HUDEP-2 (cell line): ENCODE measurements at regions not wholly inside any gene's neighbourhood (a gene's known extent, or its start where the extent isn't known, plus 50 kb on each side); places are given as distances from the start of the nearest gene placed in this dataset.

Source experiments
- DNase-seq, 76 experiments: peaks; one replicate each; lab custom pipeline; 2025; ENCODE audit not compliant: unreplicated experiment in 76 of 76; lab: John Stamatoyannopoulos, UW

DNA sequence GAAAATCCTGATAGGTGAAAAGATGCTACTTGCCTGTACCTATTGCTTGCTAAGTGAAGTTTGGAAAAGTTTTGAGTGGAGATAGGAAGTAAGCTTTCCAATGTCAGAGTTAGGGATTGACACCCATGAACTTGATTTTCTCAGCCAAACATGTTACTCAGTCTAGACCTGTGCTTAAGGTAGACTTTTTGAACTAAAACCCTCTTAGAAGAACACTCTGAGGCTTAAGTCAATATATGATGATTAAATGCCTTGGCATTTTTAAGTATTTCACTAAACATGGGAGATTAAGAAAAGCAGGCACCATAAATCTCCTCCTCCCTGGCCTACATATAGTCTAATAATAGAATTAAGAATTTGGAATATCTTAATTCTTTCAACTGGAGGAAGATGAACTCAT is 785.6 kb upstream of the SOX9 start:
- no peak for DNase-seq

DNA sequence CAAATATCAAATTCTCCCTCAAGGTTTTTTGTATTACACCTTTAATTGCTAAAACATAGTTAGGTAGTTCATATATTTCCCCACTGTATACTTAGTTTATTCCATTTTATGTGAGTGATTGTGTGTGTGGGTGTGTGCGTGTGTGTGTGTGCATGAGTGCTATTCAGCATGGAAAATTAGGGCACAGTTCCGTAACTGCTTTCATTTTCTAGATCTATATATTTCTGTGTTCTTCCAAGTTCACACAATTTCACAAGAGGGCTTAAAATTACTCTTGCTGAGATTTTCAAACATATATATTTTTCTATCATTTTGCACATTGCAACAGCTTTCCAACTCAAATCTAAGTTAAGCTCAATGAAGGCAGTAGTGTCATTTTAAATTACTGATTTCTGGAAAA is 782.9 kb upstream of the SOX9 start:
- DNase-seq, result no peak

DNA sequence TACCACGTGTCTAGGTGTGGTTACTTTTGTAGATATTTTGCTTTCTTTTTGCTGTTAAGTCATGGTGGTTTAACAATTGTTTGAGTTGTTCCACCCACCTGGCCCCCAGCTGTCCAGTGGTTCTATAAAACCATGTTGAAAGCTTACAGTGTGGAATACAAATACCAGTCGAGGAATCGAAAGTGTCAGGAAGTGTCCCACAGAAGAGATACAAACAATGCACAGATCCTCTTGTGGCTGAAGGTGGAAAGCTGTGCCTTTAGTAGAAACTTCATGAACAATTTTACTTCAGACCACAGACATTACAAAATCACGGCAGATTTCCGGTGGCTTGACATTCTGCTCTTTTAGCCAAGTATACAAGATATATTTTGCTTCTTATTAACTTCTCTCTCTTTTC is 782.4 kb upstream of the SOX9 start:
- no peak for DNase-seq

DNA sequence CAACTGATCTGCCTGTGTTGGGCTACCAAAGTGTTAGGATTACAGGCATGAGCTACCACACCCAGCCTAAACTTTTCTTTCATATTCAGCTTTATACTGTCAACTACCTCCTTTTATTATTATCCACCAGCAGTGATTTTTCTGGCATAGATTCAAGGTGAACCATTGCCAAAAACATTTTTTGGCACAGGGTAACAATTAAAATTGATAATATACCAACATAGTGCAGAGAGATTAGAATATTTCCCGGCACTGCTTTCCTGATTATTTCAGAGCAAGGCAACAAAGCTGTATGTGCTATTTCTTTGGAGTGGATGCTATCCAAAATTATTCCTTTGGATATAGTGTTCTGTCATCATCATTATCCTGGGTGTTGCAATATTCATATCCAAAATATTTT is 781.6 kb upstream of the SOX9 start:
- no peak for DNase-seq

DNA sequence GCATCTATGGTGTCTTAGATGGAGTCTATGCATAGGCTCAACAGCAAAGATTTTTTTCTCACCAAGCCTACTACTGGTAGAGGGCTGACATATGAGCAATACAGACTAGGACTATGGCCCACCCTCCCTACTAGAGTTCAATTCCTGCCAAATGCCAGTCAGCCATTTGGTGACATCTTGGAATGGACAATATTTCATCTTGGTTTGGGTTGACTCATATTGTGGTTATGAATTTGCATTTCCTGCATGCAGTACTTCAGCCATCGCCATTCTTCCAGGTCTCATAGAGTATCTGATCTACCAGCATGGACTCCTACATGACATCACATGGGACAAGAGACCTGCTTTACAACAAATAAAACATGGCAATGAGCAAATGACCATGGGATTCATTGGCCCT is 778.1 kb upstream of the SOX9 start:
- DNase-seq, result no peak

DNA sequence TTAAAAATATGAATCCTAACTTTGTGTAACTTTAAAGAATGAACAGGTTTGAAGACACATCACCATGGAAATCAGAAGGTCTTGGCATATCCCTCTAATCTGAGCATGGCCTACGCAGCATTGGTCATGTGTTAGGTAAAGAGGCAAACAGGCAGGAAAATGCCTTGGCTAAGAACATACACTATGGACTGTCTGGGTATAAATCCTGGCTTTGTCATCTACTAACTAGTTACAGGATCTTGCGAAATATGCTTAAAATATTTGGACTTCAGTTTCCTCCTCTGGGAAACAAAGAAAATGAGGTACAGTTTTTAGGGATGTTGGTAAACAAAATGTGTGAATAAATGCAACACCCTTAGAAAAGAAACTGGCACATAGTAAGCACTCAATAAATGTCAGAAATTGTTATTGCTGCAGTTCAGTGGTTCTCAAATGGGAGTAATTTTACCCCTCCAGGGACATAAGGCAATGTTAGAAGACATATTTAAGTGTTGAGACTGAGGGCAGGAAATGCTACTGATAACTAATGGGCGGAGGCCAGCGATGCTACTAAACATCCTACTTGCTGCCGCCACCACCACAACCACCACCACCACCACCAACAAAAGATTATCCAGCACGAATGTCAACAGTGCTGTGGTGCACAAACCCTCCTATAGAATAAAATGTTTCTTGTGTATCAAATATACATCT is 770.8 kb upstream of the SOX9 start:
- no peak for DNase-seq

DNA sequence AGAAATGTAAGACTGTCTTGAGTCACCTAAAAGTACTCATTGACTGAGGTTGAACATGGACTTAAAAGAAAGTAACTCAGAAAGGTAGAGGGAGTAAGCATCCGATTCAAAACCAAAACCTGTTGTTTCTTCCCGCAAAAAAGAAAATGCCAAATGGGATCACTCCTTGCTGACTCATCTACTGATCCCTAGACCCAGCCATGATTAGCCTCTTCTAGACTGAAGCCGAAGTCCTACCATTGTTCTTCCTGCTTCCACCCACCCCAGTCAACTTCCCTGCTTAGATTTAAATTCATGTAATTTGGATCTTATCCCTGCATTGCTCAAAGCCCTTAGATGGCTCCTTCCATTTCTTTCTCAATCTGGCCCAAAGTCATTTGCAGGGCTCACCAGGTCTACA is 760.5 kb upstream of the SOX9 start:
- no peak for DNase-seq

DNA sequence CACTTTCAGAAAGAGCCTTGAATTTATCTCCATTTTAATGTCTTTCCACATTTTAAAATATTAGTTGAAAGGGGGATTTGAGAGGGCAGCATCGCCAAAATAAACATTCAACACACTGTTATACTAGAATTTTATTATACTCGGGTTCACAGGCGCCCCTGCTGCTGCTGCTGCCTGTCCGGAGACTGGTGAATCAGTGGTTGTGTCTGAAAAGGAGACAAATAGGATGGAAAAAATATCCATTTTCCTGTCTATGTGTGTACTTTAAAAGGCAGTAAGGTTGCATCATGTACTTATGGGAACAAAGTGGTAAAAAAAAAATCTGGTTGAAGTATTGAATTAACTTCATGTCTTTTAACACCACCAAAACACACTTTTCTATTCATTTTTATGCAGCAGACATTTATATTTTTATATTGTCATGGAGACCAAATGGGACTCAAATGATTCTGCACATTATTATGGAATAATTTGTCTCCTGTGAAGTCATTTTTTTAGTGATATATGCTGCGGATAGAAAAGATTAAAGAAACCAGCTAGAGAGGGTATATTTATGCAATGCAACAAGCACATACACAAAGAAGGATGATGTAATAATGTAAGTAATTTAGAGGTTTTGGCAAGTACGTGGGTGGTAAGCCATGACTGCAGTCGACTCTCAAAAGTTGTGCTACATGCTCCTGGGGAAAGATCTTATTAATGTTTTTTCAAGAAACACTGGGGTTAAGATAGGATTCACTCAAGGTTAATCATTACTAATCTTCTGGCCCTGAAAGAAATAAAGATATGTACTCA is 759.0 kb upstream of the SOX9 start:
- DNase-seq, result no peak

DNA sequence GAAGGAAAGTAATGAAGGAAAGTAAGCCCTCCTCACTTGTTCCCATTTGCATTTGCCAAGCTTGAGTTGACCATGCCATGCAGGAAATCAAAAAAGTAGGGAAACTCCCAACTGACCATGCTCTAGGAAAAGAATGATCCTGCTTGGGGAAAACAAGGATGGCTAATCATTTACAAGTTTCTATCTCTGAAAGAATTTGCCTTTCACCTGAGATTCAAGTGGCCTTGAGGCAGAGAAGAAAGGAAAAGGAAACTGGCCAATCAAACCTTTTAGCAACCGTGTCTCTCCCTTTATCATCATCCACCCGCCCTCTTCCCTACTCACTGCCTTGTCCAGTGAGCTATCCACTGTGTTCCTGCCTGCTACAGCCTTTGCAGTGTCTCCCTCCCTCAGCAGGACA is 757.2 kb upstream of the SOX9 start:
- DNase-seq, result no peak

DNA sequence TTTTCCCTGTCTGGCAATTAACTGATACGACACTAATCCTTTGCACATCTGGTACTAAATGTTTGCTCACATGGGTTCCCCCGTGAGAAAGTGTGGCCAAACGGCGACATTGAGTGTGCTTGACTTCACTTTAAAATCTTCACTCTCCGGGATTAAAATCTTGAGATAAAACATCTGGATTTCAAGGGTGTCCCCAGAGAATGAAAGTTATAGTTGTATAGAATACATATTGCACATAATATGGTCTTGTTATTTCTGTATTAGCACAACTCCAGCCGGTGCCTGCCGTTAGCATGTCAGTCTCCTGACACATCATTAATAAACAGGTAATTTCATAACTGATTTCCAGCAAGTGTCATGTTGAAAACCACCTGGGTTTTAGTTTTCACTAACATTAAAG is 749.0 kb upstream of the SOX9 start:
- DNase-seq, result no peak

DNA sequence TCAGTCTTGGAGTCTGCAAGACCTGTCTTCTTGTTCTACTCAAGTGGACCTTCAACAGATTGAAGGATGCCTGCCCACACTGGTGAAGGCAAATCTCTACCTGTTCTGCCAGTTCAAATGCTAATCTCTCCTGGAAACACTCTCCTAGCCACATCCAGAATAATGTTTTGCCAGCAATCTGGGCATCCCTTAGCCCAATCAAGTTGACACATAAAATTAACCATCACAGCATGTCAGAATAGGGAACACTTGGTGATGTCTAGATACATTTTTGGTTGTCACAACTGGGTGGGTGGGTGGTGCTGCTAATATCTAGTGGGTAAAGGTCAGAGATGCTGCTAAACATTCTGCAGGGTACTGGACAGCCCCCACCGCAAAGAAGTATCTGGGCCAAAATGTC is 744.9 kb upstream of the SOX9 start:
- no peak for DNase-seq

DNA sequence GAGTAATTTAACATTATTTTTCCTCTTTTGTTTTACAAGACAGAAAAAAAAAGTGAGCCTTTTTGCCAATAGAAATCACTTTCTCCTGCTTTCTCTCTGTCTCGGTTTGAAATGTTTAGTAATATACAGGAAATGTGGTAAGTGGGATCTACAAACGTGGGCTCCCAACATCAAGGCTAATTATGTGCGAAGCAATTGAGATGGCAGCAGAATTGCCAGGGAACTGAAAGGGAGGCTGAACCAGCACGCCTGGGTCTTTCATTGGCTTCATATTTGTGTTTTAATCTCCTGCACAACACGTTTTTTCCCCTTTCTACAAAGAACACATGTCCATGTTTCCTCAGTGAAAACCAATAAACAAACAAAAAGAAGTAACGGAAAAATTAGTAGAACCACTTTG is 743.9 kb upstream of the SOX9 start:
- DNase-seq, result no peak

DNA sequence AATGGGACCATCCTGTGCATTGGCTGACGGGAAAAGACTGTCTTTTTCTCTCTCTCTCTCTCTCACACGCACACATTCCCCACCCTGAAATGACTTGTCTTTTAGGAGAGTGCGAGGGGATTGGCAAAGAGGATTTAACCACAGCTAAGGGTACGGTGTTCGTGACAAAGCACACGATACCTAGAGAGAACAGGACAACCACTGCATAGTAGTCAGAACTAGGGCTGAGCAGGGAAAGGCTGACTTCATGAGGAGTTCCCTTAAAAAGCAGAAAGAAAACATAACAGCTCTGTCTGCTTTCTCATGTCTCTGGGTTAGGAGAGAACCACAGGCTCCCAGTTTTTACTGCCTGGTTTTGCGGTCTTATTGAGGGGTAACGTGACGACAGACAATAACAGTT is 742.8 kb upstream of the SOX9 start:
- DNase-seq, result no peak

DNA sequence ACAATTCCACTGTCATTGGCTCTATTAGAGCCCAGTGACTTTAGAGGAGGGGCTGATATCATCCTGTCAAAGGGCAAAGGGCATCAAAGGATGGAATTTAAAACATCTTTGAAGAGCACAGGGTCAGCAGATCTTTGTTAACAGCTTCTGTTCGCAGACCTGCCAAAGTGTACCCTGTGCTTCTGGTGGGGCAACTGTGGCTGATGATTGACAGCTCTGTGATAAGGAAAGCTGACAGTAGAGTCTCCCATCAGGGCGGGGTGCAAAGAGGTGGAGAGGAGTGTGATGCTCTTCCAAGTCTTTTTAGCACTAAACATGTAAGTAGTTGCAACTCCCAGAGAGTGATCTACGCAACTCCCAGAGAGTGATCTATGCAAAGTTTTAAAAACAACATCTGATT is 742.1 kb upstream of the SOX9 start:
- no peak for DNase-seq

DNA sequence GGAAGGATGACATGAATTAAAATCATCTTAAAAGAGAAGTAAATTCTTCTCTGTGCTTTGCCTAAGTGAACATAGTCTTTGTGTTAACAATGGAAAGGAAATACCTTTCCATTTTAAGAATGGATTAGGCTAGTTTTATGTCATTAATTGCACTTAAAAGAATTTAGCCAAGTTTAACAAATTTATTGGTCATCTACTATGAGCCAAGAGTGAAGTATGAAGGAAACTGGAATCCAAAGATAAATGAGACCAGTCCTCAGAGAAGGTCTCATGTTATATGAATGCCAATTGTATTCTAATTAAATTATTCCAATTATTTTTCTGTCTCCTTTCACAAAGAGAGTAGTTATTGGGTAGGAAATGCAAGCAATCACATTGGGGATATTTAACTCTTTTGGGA is 741.3 kb upstream of the SOX9 start:
- no peak for DNase-seq

DNA sequence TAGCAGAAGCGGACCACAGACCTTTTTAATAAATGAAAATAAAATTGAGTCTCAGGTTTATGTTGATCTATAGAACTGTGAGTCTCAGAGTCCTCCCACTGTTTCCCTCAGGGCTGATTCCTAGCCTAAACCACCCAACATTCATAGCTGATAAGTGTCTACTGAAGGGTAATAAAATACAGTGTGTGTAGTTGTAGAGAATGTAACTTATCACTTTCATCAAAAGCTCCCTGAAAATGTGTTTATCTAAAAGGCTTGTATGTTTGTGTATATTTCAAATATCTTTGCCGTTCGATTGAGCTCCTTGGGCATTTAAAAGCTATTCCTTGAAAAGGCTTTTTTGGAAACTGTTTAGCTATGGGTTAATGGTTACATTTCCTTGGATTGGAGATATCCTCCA is 740.3 kb upstream of the SOX9 start:
- no peak for DNase-seq

DNA sequence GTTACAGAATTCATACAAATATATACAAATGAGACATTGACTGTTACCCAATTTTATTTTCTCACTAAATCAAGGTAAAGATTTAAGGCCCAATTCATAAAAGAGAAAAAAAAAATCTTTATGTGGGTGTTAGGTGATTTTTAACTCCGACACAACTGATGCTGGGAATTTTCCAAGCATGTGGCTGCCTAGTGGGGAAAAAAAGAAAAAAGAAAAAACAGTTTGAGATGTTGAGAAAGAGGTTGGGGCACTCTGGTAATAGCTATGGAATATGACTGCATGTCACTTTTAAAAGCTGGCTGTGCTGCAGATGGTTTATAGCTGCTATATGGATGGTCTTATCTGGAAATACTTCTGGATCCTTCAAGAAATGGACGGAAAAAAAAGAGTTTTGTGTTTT is 739.9 kb upstream of the SOX9 start:
- no peak for DNase-seq

DNA sequence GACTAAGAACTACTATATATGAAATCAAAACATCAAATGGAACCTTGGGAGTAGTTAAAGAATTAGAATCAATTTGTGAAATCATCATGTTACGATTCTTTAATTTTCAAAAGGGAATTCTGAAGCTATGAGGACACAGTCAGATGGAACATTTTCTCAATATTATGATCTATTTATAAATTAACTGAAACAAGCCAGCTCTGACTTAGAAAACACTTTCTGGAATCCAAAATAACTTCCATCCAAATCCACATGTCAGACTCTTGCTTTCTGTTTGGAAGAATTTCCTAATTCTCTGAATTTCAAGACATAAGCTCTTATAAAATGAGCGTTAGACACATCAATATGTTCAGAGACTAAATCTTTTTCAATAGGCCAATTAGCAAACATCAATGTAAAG is 737.7 kb upstream of the SOX9 start:
- DNase-seq, result no peak

DNA sequence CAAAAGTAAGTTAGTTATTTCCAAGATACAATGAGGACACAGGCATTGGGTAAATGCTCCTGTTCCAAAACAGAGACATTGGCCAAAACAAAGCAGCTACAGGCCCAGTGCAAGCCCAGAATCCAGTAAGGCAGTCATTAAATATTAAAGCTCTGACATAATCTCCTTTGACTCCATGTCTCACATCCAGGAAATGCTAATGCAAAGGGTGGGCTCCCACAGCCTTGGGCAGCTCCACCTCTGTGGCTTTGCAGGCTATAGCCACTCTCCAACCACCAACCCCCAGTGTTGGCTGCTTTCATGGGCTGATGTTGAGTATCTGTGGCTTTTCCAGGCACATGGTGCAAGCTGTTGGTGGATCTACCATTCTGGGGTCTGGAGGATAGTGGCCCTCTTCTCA is 733.4 kb upstream of the SOX9 start:
- no peak for DNase-seq

DNA sequence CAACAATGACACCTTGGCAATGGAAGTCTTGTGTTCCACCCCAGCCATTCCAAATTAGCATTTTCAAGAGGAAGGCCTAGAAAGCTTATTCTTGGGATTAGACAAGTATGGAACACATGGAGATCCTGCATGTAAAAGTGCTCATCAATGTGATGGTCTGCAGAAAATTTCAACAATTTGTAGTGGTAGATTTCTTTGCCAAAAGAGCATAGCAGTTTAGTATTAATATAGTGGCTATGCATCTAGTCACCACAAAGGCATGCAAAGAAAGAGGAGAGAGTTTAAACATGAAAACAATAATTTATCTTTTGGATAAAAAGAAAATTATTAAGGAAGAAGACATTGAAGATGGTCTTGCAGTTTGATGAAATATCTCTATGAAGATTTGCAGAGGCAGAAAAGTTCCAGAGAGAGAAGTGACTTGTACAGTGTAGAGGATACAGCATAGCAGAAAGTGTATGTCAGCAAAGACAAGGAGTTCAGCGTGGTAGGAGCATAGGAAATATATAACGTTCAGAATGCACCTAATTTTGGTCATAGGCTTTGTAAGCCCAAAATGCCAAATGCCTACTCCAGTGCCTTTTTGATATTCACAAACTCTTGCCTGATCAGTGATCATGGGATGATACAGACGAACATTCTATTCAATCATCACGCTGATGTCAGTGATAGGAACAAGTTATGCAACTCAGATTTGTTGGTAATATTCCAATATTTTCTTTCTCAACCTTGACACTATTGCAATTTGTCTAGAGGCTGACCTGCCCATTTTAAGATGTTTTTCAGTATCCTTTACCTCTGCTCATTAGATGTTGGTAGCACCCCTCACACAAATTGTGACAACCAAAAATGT is 727.9 kb upstream of the SOX9 start:
- no peak for DNase-seq

DNA sequence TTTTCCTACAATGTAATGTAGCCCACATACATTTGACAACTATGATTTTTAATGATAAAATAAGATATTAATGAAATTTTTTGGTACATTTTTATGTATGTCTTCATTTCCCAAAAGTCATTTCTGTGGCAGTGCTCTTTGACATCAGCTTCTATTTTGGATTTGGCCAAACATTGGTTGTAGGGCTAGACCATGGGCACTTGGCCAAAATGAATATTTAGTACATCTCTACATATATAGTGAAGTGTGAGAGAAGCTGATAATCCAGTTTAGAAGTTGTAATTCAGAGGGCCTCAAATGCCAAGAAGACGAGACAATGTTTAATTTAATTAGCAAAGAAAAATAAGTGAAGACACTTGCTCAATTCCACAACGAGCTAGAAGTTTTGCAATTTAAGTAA is 724.9 kb upstream of the SOX9 start:
- DNase-seq, result no peak

DNA sequence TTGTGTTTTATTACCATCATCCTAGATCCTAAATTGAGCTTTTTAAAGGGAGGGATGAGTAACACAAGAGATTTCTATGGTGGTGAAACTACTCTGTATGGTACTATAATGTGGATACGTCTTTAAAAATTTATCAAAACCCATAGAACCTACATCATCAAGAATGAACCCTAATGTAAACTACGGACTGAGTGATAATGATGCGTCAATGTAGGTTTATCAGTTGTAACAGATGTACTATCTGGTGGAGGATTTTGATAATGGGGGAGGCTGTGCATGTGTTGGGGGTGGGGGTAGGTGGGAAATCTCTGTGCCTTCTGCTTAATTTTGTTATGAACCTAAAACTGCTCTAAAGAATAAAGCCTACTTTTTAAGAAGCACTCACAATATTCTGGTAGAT is 724.1 kb upstream of the SOX9 start:
- DNase-seq, result no peak
